ENCODE measurements at regions not wholly inside any gene's neighbourhood (a gene's known extent, or its start where the extent isn't known, plus 50 kb on each side); places are given as distances from the start of the nearest gene placed in this dataset.
"Not testable (repeated sequence)": the region's sequence is repeated elsewhere in the genome, so short reads cannot be mapped to it uniquely, and the experiment has no call there.

- peak; percentile 30 for DNase-seq (ENCODE audit: low read depth)
Measured at GRCh38 chr7:92973293-92973731, 136.9 kb upstream of the CDK6 start.

- DNase-seq (ENCODE audit: low read depth) = peak; percentile 11
Measured at GRCh38 chr7:92972441-92972840, 136.1 kb upstream of the CDK6 start.

GRCh38 chr7:92969061-92969460 is 132.7 kb upstream of the CDK6 start:
- DNase-seq (ENCODE audit: low read depth) = no peak

GRCh38 chr7:92968502-92968901 is 132.1 kb upstream of the CDK6 start:
- no peak for DNase-seq (ENCODE audit: low read depth)

- no peak for DNase-seq (ENCODE audit: low read depth)
Measured at GRCh38 chr7:92967238-92967637, 130.9 kb upstream of the CDK6 start.

GRCh38 chr7:92964141-92964540 is 127.8 kb upstream of the CDK6 start:
- DNase-seq (ENCODE audit: low read depth) = no peak

- DNase-seq (ENCODE audit: low read depth) = no peak
Measured at GRCh38 chr7:92963566-92963965, 127.2 kb upstream of the CDK6 start.

- DNase-seq (ENCODE audit: low read depth) = no peak
Measured at GRCh38 chr7:92961961-92962360, 125.6 kb upstream of the CDK6 start.

GRCh38 chr7:92956575-92956974 is 120.2 kb upstream of the CDK6 start:
- DNase-seq (ENCODE audit: low read depth) = no peak

GRCh38 chr7:92955081-92955480 is 118.7 kb upstream of the CDK6 start:
- no peak for DNase-seq (ENCODE audit: low read depth)

GRCh38 chr7:92953657-92954056 is 117.3 kb upstream of the CDK6 start:
- no peak for DNase-seq (ENCODE audit: low read depth)

- DNase-seq (ENCODE audit: low read depth) = no peak
Measured at GRCh38 chr7:92949748-92950147, 113.4 kb upstream of the CDK6 start.

GRCh38 chr7:92945840-92946239 is 109.5 kb upstream of the CDK6 start:
- no peak for DNase-seq (ENCODE audit: low read depth)

GRCh38 chr7:92944633-92945032 is 108.3 kb upstream of the CDK6 start:
- no peak for DNase-seq (ENCODE audit: low read depth)

GRCh38 chr7:92942706-92943105 is 106.3 kb upstream of the CDK6 start:
- not testable (repeated sequence) for DNase-seq (ENCODE audit: low read depth)

- no peak for DNase-seq (ENCODE audit: low read depth)
Measured at GRCh38 chr7:92939666-92940360, 103.4 kb upstream of the CDK6 start.

GRCh38 chr7:92934096-92934495 is 97.7 kb upstream of the CDK6 start:
- no peak for DNase-seq (ENCODE audit: low read depth)

GRCh38 chr7:92932450-92932849 is 96.1 kb upstream of the CDK6 start:
- DNase-seq (ENCODE audit: low read depth) = no peak

- DNase-seq (ENCODE audit: low read depth) = no peak
Measured at GRCh38 chr7:92930404-92930803, 94.0 kb upstream of the CDK6 start.

GRCh38 chr7:92926697-92927044 is 90.3 kb upstream of the CDK6 start:
- no peak for DNase-seq (ENCODE audit: low read depth)

GRCh38 chr7:92925876-92926696 is 89.7 kb upstream of the CDK6 start:
- DNase-seq (ENCODE audit: low read depth) = no peak

GRCh38 chr7:92924800-92925199 is 88.4 kb upstream of the CDK6 start:
- DNase-seq (ENCODE audit: low read depth) = no peak

GRCh38 chr7:92917230-92917629 is 80.9 kb upstream of the CDK6 start:
- no peak for DNase-seq (ENCODE audit: low read depth)

GRCh38 chr7:92916770-92917224 is 80.4 kb upstream of the CDK6 start:
- peak; percentile 35 for DNase-seq (ENCODE audit: low read depth)
